ACC112 (cell line): ENCODE measurements at regions not wholly inside any gene's neighbourhood (a gene's known extent, or its start where the extent isn't known, plus 50 kb on each side); places are given as distances from the start of the nearest gene placed in this dataset.
A peak's percentile ranks its signal among the peaks of the same experiment; 100 is the strongest.

Experiments used
- H2AFZ ChIP-seq: fragments of 200-600 bp; sonication (generic); one replicate; pipeline ENCODE4 v1.6.0; 2017; ENCODE audit warnings: antibody characterized with exemption, low read length; ENCODE audit not compliant: unreplicated experiment
- H3K27ac ChIP-seq: fragments of 200-600 bp; sonication (generic); 2 replicates; pipeline ENCODE4 v1.5.1; 2014; ENCODE audit warnings: low read depth, mild to moderate bottlenecking, antibody characterized with exemption, low read length, moderate library complexity
- H3K27me3 ChIP-seq: fragments of 200-600 bp; sonication (generic); 2 replicates; pipeline ENCODE4 v1.6.1; 2014; ENCODE audit warnings: mild to moderate bottlenecking, antibody characterized with exemption, low read length, moderate library complexity, mixed read lengths; ENCODE audit not compliant: insufficient read depth
- H3K36me3 ChIP-seq: fragments of 200-600 bp; sonication (generic); 2 replicates; pipeline ENCODE4 v1.6.1; 2016; ENCODE audit warnings: mild to moderate bottlenecking, antibody characterized with exemption, low read length, moderate library complexity, mixed read lengths; ENCODE audit not compliant: insufficient read depth
- H3K4me1 ChIP-seq: fragments of 200-600 bp; sonication (generic); one replicate; pipeline ENCODE4 v1.6.1; 2016; ENCODE audit warnings: low read length, mixed read lengths; ENCODE audit not compliant: insufficient read depth, unreplicated experiment, control insufficient read depth
- H3K4me3 ChIP-seq: fragments of 200-600 bp; sonication (generic); 2 replicates; pipeline ENCODE4 v1.5.1; 2014; ENCODE audit warnings: mild to moderate bottlenecking, low read depth, low read length
- H3K79me2 ChIP-seq: fragments of 200-600 bp; sonication (generic); one replicate; pipeline ENCODE4 v1.6.0; 2016; ENCODE audit warnings: low read length; ENCODE audit not compliant: control insufficient read depth, unreplicated experiment, insufficient read depth

DNA sequence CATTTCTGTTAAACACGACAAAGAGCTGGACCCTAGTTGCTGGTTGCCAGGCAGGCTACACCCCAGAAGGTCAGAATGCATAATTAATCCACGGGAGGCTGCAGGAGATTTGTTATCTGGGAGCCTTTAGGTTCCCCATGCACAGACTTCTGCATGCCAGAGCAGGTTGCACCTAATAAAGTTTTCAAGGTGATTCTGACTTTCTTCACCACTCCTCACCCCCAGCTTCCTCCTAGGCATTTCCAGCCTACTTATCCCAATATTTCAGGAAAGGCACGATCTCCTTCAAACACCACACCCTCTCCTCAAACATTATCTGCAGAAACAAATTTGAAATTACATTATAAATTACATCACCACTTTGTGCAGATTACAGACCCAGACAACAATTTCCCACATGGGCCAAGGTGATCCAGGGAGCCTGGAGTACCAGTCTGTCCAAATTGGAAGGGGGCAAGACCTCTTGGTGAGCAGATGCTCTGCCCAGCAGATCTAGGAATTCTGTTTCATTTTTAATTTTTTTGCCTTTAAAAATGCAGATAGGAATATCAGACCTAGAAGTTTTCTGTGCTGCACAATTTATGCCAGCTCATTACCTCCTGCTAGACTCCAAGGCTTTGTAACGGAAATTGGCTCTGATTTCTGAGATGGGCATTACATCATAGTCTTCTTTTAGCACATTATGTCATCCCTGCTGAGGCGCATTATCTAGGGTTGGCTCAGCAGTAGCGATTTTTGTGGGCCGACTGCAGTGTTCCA, 363.4 kb upstream of the SLC30A5 start:
- Histone ChIP-seq H3K4me1 (peaks cover 10% of the 10 kb centered on the region), H2AFZ (peak overlapping the region; percentile 48), H3K36me3 (no peaks in the 10 kb centered on the region), H3K27me3 (no peaks in the 10 kb centered on the region; the same call in 1 of the 2 replicates), H3K4me3 (no peak overlapping the region), H3K27ac (no peak overlapping the region), H3K79me2 (no peaks in the 10 kb centered on the region)

DNA sequence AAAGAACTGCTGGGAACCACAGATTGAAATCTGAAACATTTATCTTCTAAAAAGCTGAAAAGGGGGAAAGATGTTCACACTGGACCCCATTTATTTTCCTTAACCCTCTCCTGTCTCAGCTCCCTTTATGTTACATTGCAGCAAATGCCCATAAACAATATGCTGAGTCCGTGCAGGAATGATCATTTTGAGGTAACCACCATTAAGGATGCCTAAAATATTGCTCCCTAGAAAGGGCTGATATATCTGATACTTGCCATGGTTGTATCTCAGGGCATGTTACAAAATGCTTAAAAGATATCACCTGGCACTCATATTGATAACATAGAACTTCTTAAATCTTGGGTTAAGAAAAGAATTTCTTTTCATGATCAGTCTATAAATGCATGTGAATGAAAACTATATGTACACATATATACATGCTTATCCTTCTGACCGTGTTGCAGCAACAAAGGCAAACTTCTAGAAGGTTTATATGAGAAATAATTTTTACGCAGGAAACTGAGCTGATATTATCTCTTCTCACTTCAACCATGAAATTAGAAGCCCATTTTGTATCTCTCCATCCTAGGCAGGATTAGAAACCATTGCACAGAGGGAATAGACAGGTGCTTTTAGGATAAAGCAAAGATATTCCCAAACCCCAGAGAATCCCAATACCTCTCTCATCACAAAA, 362.7 kb upstream of the SLC30A5 start:
- Histone ChIP-seq H3K79me2 (no peaks in the 10 kb centered on the region), H3K36me3 (no peaks in the 10 kb centered on the region), H3K27ac (no peak overlapping the region), H3K4me1 (peaks cover 10% of the 10 kb centered on the region), H3K4me3 (no peak overlapping the region), H2AFZ (peak overlapping the region; percentile 48), H3K27me3 (no peaks in the 10 kb centered on the region)

DNA sequence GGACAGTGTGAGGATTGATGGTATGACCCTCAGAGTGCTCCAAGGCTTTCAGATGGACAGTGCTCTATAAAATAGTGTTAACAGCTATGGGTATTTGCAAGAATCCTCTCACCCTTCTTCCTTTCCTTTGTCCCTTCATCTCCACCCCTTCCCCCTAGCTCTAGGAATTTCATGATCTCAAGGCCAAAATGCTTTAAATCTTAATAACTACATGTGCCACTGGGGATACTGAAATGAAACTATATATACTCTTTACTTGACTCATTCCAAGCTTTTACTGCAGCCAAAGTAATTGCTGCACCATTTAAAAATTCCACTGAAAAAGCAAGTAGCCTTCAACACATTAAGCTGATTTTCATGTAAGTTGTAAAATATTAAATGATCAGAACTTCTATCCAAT, 361.6 kb upstream of the SLC30A5 start:
- Histone ChIP-seq H3K27me3 (no peaks in the 10 kb centered on the region), H3K36me3 (no peaks in the 10 kb centered on the region), H3K79me2 (no peaks in the 10 kb centered on the region), H3K4me3 (no peak overlapping the region), H3K4me1 (peaks cover 10% of the 10 kb centered on the region), H3K27ac (no peak overlapping the region), H2AFZ (no peak overlapping the region)

DNA sequence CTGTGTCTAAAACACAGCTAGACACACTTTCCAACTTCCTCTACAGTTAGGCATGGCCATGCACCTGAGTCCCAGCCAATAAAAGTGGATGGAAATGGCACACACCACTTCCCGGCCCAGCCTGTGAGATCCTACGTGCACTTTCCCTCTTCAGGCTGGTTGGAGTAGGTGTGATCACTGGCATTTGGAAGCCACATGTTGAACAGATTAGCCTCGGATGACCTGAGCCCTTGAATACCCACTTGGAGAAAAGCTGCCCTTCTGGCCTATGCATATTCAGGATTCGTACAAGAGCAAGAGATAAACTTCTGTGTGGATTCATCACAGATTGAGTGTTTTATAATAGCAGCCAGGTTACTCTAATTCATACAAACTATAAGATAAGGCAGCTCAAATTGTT, 359.0 kb upstream of the SLC30A5 start:
- Histone ChIP-seq H3K27me3 (no peaks in the 10 kb centered on the region), H3K4me1 (peaks cover 10% of the 10 kb centered on the region), H3K4me3 (no peak overlapping the region), H3K79me2 (no peaks in the 10 kb centered on the region), H3K36me3 (no peaks in the 10 kb centered on the region), H2AFZ (no peak overlapping the region), H3K27ac (no peak overlapping the region)

DNA sequence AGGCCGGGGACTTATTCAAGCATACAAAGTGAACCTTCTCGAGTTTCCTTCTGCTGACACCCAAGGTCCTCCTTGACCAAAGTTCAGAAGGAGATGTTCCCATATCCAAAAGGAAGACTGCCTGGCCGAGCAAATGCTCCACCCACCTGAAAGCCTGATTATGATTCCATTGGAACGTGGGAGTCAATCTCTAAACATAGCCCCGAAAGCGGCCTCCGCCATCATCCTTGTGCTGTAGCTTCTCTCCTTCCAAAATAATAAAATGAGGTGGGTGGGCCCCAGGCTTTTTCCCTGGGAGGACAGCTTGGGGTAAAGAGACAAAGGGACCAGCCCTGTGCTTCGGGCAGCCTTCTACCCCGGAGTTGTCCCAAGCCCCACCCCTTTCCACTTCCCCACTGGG, 355.6 kb upstream of the SLC30A5 start:
- Histone ChIP-seq H3K4me3 (no peak overlapping the region), H3K4me1 (no peaks in the 10 kb centered on the region), H3K27ac (no peak overlapping the region), H3K79me2 (no peaks in the 10 kb centered on the region), H3K36me3 (no peaks in the 10 kb centered on the region), H2AFZ (no peak overlapping the region), H3K27me3 (no peaks in the 10 kb centered on the region)

DNA sequence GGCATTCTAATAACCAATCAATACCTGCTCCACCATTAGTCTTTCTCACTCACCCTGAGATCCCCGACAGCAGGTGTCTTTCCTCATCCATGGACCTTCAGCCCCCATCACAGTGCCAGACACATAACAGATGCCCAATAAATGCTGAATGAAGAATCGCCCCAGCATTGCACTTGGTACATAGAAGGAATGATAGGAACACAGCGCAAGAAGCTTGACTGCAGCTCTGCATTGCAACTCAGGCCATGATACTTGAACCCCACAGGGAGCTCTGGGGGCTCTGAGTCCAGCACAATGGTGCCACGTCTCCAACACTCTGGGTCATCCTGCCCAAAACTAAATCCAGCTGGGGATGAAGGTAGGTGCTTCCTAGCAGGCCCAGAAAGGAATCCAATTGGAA, 355.0 kb upstream of the SLC30A5 start:
- H3K79me2 ChIP-seq, result no peaks in the 10 kb centered on the region
- no peak overlapping the region for H2AFZ ChIP-seq
- H3K27ac ChIP-seq, result no peak overlapping the region
- no peaks in the 10 kb centered on the region for H3K36me3 ChIP-seq
- no peak overlapping the region for H3K4me3 ChIP-seq
- no peaks in the 10 kb centered on the region for H3K27me3 ChIP-seq
- no peaks in the 10 kb centered on the region for H3K4me1 ChIP-seq

DNA sequence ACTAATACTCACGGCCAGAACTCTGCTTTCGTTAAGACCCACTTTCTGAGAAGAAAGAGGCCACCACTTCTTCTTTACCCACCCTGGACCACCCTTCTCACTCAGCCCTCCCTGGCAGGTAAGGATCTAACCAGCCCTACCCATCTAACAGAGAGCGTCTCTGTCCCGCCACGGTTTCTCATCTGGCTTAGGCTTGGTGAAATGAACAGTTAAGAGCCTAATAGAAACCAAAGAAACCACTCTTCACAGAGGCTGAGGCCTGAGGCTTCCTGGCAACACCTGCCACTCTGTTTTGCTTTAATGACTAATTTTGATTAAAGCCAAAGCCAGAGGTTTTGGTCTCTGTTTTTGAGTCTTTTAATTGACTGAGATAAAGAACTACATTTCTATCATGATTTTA, 354.1 kb upstream of the SLC30A5 start:
- Histone ChIP-seq H3K4me1 (no peaks in the 10 kb centered on the region), H3K27ac (no peak overlapping the region), H3K27me3 (no peaks in the 10 kb centered on the region), H3K4me3 (no peak overlapping the region), H3K36me3 (no peaks in the 10 kb centered on the region), H2AFZ (no peak overlapping the region), H3K79me2 (no peaks in the 10 kb centered on the region)

DNA sequence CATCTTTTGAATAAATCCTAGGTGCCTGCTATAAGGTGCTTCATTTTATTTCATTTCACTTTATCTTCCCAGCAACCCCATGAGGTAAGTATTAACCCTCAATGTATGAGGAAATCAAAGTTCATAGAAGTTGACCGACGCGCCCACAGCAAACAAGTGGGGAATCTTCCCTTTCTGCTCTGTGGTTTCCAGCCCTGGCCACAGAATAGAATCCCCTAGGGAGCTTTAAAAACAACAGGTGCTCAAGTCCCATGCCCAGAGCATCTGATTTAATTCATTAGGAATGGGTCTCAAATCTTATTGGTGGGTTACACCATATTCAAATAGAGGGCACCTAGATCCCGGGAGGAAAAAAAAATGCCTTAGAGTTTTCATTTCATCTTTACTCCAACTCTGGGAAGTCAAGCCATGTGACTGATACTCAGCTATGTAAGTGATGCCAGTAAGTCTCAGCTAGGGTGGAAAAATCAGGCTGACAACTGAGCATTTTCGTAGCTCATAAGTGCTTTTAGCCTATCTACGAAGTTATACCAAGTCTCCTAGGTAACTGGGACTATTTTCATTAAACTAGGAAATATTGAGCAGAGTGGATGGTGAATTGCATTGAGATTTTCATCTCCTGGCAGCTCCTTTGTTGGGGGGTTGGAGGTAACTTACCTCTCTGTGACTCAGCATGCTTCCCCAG, 353.4 kb upstream of the SLC30A5 start:
- H2AFZ ChIP-seq, result no peak overlapping the region
- no peaks in the 10 kb centered on the region for H3K4me1 ChIP-seq
- H3K4me3 ChIP-seq, result no peak overlapping the region
- no peaks in the 10 kb centered on the region for H3K27me3 ChIP-seq
- no peaks in the 10 kb centered on the region for H3K36me3 ChIP-seq
- H3K27ac ChIP-seq, result no peak overlapping the region
- no peaks in the 10 kb centered on the region for H3K79me2 ChIP-seq

DNA sequence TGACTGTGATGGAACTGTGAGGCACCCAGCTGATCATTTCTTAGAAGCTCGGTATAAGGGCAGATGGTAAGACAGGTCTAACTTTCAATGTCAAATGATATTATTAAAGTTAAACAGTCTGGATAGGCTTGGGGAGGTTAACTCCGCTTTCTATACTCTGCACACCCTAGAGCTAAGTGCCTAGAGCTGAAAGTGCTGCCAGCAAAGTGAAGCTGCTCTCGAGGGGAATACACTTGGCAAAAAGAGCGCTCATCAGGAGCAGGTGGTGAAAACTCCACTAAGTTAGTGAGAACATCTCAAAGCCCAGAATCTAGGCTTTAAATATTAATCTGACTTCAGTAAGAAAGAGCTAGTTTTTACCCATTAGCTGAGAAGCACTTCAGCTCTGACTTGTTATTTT, 349.6 kb upstream of the SLC30A5 start:
- Histone ChIP-seq H2AFZ (no peak overlapping the region), H3K4me1 (no peaks in the 10 kb centered on the region), H3K79me2 (no peaks in the 10 kb centered on the region), H3K36me3 (no peaks in the 10 kb centered on the region), H3K27me3 (no peaks in the 10 kb centered on the region), H3K27ac (no peak overlapping the region), H3K4me3 (no peak overlapping the region)

DNA sequence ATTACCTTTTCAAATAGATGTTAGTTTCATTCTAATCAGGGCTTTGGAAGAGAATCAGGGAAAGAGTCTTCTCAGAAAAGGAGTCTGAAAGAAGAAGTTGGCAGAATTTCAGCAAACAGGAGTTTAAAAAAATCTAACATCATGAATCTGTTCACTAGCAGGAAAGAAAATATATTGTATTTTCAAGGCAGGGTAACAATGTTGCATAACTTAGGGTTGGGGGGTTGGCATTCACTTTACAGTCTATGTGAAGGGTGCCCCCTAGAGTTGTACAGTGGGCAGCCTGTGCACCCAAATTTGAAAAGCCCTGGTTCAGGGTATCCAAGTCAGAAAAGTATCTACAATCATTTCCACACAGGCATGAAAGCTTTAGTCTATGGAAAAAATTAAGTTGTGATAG, 348.4 kb upstream of the SLC30A5 start:
- Histone ChIP-seq H3K4me3 (no peak overlapping the region), H3K4me1 (no peaks in the 10 kb centered on the region), H3K79me2 (no peaks in the 10 kb centered on the region), H3K27me3 (no peaks in the 10 kb centered on the region), H3K27ac (no peak overlapping the region), H2AFZ (peak overlapping the region; percentile 35), H3K36me3 (no peaks in the 10 kb centered on the region)

DNA sequence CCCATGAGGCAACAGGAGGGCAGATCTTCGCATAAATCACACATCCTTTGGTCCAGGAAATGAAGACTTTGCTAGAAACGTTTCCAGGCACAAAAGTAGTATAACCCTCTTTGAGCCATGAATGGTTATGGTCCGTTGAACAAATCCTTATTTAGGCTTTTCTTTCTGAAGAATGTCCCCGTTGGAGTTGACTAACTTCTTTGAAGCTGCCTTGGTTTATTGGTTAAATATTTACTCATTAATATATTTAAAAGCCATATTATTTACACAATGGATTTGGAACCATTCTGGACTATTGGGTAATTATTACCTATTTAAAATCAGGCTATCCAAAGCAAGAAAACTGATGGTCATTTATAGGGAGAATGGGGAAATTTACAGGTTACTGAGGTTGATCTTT, 347.6 kb upstream of the SLC30A5 start:
- H3K27me3 ChIP-seq, result no peaks in the 10 kb centered on the region
- H3K27ac ChIP-seq, result no peak overlapping the region
- no peak overlapping the region for H3K4me3 ChIP-seq
- no peaks in the 10 kb centered on the region for H3K4me1 ChIP-seq
- no peaks in the 10 kb centered on the region for H3K79me2 ChIP-seq
- no peak overlapping the region for H2AFZ ChIP-seq
- no peaks in the 10 kb centered on the region for H3K36me3 ChIP-seq
